Body of pancreas (tissue), 4 donors: ENCODE measurements at regions not wholly inside any gene's neighbourhood (a gene's known extent, or its start where the extent isn't known, plus 50 kb on each side); places are given as distances from the start of the nearest gene placed in this dataset.

Experiments
- POLR2A ChIP-seq, 3 donors: fragments of 450-650 bp; IDR thresholded peaks; one replicate each; pipeline ENCODE4 v1.6.1; 2016; ENCODE audit warnings: antibody characterized with exemption in 3 of 3, mild to moderate bottlenecking in 2 of 3
- TF ChIP-seq, protein P1 (sequence below), 7 experiments: fragments of 450-650 bp in 4 of 7; fragments of 200-600 bp in 3 of 7; sonication (generic) in 3 of 7; IDR thresholded peaks; one replicate each; pipeline ENCODE4 v1.5.1; 2016 to 2019; ENCODE audit warnings: antibody characterized with exemption in 7 of 7

DNA sequence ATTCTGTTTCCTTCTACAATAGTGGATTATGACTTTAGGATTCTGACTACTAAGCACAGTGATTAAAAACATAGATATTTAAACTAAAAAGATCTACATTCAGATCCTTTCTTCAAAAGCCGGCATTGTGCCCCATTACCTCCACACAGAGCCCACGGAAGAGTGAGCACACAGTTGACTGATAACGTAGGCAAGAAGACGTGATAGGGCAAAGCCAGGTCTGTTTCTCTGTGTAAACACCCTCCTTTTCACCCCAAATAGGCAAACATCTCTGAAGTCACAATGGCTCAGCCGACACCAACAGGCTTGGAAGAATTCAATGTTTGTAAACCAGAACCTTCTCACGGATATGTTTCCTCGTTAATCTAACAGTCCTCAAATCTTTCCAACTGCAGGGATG, 302.9 kb downstream of the CMPK2 start:
- TF ChIP-seq, protein P1, sequence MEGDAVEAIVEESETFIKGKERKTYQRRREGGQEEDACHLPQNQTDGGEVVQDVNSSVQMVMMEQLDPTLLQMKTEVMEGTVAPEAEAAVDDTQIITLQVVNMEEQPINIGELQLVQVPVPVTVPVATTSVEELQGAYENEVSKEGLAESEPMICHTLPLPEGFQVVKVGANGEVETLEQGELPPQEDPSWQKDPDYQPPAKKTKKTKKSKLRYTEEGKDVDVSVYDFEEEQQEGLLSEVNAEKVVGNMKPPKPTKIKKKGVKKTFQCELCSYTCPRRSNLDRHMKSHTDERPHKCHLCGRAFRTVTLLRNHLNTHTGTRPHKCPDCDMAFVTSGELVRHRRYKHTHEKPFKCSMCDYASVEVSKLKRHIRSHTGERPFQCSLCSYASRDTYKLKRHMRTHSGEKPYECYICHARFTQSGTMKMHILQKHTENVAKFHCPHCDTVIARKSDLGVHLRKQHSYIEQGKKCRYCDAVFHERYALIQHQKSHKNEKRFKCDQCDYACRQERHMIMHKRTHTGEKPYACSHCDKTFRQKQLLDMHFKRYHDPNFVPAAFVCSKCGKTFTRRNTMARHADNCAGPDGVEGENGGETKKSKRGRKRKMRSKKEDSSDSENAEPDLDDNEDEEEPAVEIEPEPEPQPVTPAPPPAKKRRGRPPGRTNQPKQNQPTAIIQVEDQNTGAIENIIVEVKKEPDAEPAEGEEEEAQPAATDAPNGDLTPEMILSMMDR (IDR thresholded peaks at IDR 0.05): no peak
- TF ChIP-seq POLR2A (IDR thresholded peaks at IDR 0.05): no peak
